ENCODE measurements at regions not wholly inside any gene's neighbourhood (a gene's known extent, or its start where the extent isn't known, plus 50 kb on each side); places are given as distances from the start of the nearest gene placed in this dataset.
A peak's percentile ranks its signal among the peaks of the same experiment; 100 is the strongest.
"Not testable (repeated sequence)": the region's sequence is repeated elsewhere in the genome, so short reads cannot be mapped to it uniquely, and the experiment has no call there.

- DNase-seq (ENCODE audit: low spot score); in situ Hi-C loops (cut with MboI; ENCODE audit: low pct_unique_long_range_greater_than_20kb, low sequenced_read_pairs, unreplicated experiment): not testable (repeated sequence)
Measured at GRCh38 chr16:18263046-18263445, 73.5 kb downstream of the NPIPA8 start.

DNA sequence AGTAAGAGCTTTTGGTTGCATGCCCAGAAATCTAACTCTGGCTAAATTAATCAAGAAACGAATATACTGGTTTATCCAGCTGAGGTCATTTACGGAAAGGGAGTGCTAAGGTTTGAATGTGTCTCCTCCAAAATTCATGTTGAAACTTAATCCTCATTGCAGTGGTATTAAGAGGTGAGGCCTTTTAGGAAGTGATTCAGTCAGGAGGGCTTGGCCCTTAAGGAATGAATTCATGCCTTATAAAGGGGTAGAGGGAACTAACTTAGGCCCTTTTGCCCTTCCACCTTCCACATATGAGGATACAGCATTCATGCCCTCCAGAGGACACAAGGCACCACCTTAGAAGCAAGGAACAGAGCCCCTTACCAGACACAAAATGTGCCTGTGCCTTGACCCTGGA, 74.7 kb downstream of the NPIPA8 start:
- in situ Hi-C loops (cut with MboI; ENCODE audit: low pct_unique_long_range_greater_than_20kb, low sequenced_read_pairs, unreplicated experiment); DNase-seq (ENCODE audit: low spot score): not testable (repeated sequence)

DNA sequence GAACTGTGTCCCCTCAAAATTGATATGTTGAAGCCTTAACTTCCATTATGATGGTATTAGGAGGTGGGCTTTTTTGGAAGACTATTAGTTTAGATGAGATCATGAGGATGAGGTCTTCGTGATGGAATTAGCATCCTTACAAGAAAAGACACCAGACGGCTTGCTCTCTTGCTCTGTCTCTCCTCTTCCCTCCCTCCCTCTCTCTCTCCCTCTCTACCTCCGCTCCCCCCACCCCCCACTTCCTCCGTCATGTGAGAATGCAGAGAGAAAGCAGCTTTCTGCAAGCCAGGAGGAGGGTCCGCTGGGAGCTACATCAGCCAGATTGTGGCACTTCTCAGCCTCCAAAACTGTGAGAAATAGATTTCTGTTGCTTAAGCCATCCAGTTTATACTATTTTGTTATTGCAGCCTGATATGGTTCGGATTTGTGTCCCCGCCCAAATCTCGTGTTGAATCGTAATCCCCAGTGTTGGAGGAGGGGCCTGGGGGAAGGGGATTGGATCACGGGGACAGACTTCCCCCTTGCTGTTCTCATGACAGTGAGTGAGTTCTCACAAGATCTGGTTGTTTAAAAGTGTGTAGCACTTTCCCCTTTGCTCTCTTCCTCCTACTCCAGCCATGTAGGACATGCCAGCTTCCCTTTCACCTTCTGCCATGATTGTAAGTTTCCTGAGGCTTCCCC, 76.9 kb downstream of the NPIPA8 start:
- in situ Hi-C loops (cut with MboI; ENCODE audit: low pct_unique_long_range_greater_than_20kb, low sequenced_read_pairs, unreplicated experiment); DNase-seq (ENCODE audit: low spot score): not testable (repeated sequence)

GRCh38 chr16:18252943-18253342, 83.6 kb downstream of the NPIPA8 start:
- DNase-seq (ENCODE audit: low spot score); in situ Hi-C loops (cut with MboI; ENCODE audit: low pct_unique_long_range_greater_than_20kb, low sequenced_read_pairs, unreplicated experiment): not testable (repeated sequence)

DNA sequence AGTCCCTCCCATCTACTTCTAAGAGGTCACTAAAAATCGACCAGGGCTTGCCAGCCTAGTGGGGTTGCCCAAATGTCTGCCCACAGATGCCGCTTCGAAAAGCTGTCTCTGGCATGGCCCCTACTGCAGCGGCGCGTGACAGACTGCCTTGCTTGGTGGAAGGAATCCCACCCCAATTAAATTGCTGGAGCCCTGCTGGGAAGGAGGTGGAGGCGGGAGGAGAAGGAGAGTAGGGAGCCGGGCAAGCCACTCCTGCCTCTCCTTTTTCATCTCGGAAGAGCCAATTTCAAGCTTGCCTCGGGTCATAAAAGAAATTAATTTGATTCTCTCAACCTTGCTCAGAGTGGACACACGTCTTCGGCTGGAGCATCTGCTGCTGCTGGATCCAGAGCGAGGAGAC, 106.0 kb downstream of the NPIPA8 start:
- peak; percentile 0 for DNase-seq (ENCODE audit: low spot score)
- in situ Hi-C loops (cut with MboI; ENCODE audit: low pct_unique_long_range_greater_than_20kb, low sequenced_read_pairs, unreplicated experiment): not testable (repeated sequence)

DNA sequence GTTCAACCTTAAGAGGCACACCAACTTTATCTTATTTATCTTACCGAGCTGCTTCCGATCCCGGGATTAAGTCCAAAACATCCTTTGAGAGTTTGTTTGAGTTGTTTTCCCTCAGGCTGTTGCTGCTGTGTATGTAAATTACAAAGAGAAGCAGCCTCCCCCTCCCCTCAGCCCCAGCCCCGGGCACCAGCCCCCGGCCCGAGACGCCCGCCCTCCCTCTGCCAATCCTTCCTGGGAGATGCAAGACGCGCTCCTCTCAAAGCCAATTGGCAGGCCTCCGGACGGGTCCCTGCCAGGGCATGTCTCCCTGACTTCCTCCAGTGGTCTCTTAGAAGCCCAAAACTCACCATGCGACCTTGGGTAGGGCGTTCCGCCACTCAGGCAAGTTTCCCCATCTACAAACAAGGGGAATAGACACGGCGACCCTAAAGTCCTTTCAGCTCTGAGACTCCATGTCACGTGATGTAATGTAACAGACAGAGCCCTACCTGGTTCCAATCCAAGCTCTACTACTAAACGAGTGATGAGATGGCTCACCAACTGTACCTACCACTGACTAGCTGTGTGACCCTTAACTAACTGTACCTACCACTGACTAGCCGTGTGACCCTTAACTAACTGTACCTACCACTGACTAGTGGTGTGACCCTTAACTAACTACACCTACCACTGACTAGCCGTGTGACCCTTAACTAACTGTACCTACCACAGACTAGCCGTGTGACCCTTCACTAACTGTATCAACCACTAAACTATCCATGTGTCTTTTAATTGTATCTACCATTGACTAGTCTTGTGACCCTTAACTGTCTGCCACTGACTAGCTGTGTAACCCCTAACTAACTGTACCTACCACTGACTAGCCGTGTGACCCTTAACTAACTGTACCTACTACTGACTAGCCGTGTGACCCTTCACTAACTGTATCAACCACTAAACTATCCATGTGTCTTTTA, 114.2 kb downstream of the NPIPA8 start:
- in situ Hi-C loops (cut with MboI; ENCODE audit: low pct_unique_long_range_greater_than_20kb, low sequenced_read_pairs, unreplicated experiment): not testable (repeated sequence)

GRCh38 chr16:18217741-18218140, 118.8 kb downstream of the NPIPA8 start:
- in situ Hi-C loops (cut with MboI; ENCODE audit: low pct_unique_long_range_greater_than_20kb, low sequenced_read_pairs, unreplicated experiment): not testable (repeated sequence)

More for the DNA sequence above, 114.2 kb downstream of the NPIPA8 start:
- DNase-seq (ENCODE audit: low spot score): not testable (repeated sequence)

DNA sequence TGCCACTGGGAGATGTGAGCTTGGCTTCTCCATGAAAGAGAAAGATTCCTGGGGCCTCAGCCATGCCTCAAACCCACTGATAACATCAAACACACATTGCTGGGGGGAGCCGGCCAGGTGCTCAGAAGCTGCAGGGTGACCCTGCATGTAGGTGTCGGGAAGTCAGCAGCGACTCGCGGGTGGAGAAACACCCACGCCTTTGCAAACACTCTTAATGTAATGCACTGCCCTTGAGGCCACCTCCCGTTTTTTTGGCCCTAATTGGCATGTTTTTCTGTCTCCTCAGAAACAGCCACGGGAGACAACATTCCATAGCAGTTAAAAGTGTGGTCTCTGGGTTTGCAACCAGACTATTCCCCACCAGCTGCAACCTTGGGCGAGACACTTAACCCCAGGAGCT, 119.7 kb downstream of the NPIPA8 start:
- in situ Hi-C loops (cut with MboI; ENCODE audit: low pct_unique_long_range_greater_than_20kb, low sequenced_read_pairs, unreplicated experiment); DNase-seq (ENCODE audit: low spot score): not testable (repeated sequence)

More at GRCh38 chr16:18217741-18218140, 118.8 kb downstream of the NPIPA8 start:
- not testable (repeated sequence) for DNase-seq (ENCODE audit: low spot score)

DNA sequence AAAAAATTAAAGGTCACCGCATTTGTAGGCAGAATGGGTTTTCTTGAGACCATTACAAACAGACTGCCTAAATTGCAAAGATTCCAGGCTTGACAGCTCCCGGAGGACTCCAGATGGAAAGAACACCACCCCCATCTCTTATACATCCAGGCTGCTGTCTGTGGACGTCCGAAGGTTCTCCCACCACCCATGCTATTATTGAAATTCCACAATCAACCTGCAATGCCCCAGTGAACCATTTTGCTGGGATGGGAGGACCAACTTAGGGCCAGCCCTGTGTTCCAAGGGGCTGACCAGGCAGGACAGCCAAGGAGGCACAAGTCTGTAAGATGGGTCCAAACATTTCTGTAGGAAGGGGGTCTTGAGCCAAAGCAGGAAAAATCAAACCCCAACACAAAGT, 122.7 kb downstream of the NPIPA8 start:
- in situ Hi-C loops (cut with MboI; ENCODE audit: low pct_unique_long_range_greater_than_20kb, low sequenced_read_pairs, unreplicated experiment); DNase-seq (ENCODE audit: low spot score): not testable (repeated sequence)

- in situ Hi-C loops (cut with MboI; ENCODE audit: low pct_unique_long_range_greater_than_20kb, low sequenced_read_pairs, unreplicated experiment); DNase-seq (ENCODE audit: low spot score): not testable (repeated sequence)
Measured at GRCh38 chr16:18211505-18211904, 125.0 kb downstream of the NPIPA8 start.

GRCh38 chr16:18204786-18205185, 131.8 kb downstream of the NPIPA8 start:
- in situ Hi-C loops (cut with MboI; ENCODE audit: low pct_unique_long_range_greater_than_20kb, low sequenced_read_pairs, unreplicated experiment); DNase-seq (ENCODE audit: low spot score): not testable (repeated sequence)

DNA sequence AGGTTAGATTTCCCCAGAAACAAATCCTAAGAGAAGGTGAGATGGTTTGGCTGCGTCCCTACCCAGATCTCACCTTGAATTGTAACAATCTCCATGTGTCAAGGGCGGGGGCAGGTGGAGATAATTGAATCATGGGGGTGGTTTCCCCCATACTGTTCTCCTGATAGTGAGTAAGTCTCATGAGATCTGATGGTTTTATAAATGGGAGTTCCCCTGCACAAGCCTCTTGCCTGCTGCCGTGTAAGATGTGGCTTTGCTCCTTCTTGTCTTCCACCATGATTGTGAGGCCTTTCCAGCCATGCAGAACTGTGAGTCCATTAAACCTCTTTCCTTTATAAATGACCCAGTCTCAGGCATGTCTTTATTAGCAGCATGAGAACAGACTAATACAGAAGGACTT, 132.2 kb downstream of the NPIPA8 start:
- DNase-seq (ENCODE audit: low spot score); in situ Hi-C loops (cut with MboI; ENCODE audit: low pct_unique_long_range_greater_than_20kb, low sequenced_read_pairs, unreplicated experiment): not testable (repeated sequence)

DNA sequence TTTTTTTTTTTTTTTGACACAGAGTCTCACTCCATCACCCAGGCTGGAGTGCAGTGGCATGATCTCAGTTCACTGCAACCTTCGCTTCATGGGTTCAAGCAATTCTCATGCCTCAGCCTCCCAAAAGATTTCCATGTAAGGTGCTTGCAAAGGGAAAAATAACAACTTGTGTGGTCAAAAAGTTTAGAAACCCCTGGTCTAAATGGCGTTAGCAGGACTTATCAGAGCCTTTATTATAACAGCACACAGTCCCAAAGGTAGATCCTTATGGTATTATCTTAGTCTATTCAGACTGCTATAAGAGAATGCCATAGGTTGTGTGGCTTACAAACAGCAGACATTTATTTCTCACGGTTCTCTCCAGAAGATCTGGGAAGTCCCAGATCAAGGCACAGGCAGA, 135.0 kb downstream of the NPIPA8 start:
- DNase-seq (ENCODE audit: low spot score); in situ Hi-C loops (cut with MboI; ENCODE audit: low pct_unique_long_range_greater_than_20kb, low sequenced_read_pairs, unreplicated experiment): not testable (repeated sequence)

DNA sequence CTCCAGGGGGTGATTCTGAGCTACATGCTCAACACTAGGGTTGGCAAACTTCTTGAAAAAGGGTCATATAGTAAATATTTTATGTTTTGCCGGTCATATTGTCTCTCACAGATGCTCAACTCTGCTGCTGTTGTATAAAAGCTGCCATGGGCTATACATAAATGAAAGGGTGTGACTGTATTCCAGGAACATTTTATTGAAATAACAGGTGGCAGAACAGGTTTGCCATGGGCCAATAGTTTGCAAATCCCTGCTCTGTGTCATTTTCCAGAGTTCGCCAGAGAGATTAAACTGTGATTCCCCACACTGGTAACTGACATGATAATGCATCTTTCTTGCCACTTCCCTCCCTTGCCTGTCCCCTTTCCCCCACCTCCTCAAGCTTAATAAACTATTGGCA, 144.1 kb downstream of the NPIPA8 start:
- DNase-seq (ENCODE audit: low spot score); in situ Hi-C loops (cut with MboI; ENCODE audit: low pct_unique_long_range_greater_than_20kb, low sequenced_read_pairs, unreplicated experiment): not testable (repeated sequence)

DNA sequence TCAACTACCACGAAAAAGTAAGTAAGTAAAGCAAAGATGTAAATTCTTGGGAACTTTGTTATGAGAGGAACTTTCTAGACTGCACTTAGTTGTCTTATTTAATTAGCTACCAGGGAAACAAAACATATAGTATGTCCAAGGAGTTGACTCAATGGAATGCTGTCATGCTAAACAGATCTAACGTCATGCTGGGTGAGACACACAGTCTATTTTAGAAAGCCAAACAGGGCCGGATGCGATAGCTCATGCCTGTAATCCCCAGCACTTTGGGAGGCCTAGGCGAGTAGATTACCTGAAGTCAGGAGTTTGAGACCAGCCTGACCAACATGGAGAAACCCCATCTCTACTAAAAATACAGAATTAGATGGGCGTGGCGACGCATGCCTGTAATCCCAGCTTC, 146.4 kb downstream of the NPIPA8 start:
- in situ Hi-C loops (cut with MboI; ENCODE audit: low pct_unique_long_range_greater_than_20kb, low sequenced_read_pairs, unreplicated experiment): not testable (repeated sequence)

DNA sequence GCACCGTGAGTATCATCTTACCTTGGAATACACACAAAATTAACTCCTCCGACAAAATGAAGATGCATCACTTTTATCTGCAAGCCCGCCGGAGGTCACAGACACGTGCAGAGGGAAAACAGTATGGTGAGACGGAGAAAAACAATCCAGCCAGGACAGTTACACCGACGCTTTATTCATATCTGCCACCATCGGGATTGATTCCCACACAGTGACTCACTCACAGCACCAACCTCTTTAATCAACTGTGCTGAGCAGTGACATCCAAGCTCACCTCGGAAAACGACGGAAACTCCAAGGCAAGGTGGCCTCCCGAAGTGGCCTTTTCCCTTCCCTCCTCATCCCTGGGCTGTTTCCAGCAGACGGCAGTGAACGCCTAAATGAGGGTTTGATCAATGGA, 151.8 kb downstream of the NPIPA8 start:
- in situ Hi-C loops (cut with MboI; ENCODE audit: low pct_unique_long_range_greater_than_20kb, low sequenced_read_pairs, unreplicated experiment); DNase-seq (ENCODE audit: low spot score): not testable (repeated sequence)

More for the DNA sequence above, 146.4 kb downstream of the NPIPA8 start:
- DNase-seq (ENCODE audit: low spot score): not testable (repeated sequence)

- in situ Hi-C loops (cut with MboI; ENCODE audit: low pct_unique_long_range_greater_than_20kb, low sequenced_read_pairs, unreplicated experiment); DNase-seq (ENCODE audit: low spot score): not testable (repeated sequence)
Measured at GRCh38 chr16:18181028-18181427, 155.5 kb downstream of the NPIPA8 start.

DNA sequence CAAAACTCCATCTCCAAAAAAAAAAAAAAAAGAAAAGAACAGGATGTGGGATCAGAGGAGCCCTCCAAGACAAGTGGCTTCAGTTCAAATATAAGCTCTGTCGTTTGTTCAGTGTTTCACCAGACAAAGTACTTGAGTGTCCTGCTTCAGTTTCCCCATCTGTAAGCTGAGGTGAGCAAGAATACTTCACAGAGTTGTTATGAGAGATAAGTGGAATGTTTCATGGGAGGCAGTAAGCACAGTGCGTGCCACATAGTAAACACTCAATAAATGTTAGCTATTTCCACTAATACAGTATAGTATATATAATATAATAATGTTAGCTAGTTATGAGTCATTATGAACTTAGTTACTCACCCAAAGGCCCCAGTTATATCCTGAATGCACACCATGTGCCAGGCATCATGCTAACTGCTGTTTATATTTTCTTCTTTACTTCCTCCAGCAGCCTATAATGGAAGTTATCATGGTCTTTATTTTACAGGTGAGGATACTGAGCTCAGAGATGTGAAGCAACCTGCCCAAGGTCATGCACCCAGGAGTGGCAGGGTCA, 162.5 kb downstream of the NPIPA8 start:
- DNase-seq (ENCODE audit: low spot score); in situ Hi-C loops (cut with MboI; ENCODE audit: low pct_unique_long_range_greater_than_20kb, low sequenced_read_pairs, unreplicated experiment): not testable (repeated sequence)

All from GM13977 (cell line).